AG20443 (cell line): ENCODE measurements at regions not wholly inside any gene's neighbourhood (a gene's known extent, or its start where the extent isn't known, plus 50 kb on each side); places are given as distances from the start of the nearest gene placed in this dataset.
"Not testable (repeated sequence)": the region's sequence is repeated elsewhere in the genome, so short reads cannot be mapped to it uniquely, and the experiment has no call there.

ENCODE experiments used
- DNase-seq: peaks from one replicate; pipeline ENCODE4 v3.0.0; 2012; ENCODE audit warnings: low spot score, mixed read lengths

DNA sequence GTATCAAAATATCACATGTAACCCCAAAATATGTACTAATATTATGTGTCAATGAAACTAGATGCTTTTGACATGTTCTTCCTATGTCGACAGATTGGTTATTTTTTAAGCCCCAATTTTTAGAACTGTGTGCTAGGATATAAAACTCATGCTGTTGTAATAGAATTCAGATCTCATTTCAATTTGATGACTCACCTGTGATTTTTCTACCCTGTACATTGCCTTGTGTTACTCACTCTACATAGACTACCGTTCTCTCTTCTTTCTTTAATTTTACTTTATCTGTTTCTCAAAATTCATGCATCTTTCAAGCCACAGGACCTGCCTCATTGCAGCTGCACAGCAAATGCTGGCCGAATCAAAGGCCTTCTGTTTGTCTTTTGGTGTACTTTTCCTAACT, 284.5 kb downstream of the MAT2B start:
- DNase-seq, result no peak

DNA sequence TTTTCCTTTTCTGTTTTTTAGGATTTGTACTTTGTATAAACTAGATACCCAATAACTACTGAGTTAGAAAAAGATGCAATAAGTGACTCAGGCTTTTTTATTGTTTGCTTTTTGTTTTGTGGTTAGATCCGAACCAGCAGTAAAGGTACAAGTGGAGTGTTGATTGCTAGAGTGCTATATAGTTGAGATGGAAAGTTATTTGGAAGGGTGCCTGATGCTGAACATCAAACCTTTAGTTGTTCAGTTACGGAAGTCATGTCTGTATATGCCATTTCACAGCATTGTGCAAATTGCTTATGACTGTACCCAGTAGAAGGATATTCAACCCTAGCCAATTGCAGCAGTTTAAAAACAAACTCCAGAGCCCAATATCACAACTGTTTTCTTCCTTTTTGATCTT, 285.1 kb downstream of the MAT2B start:
- no peak for DNase-seq

DNA sequence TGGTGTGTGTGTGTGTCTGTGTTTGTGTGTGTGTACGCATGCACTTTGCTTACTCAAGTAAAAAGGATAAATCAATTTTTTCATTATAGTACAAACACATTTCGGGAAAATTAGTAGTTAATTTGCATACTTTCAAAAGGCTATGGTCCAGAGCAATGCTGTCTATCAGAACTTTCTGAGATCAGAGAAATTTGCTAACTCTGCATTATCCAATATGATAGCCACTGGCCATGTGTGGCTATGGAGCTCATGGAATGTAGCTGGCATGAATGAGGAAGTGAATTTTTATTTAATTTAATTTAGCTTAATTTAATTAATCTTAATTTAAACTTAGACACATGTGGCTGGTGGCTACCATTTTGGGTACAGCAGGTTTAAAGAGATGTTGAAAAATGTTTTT, 289.6 kb downstream of the MAT2B start:
- DNase-seq, result no peak

DNA sequence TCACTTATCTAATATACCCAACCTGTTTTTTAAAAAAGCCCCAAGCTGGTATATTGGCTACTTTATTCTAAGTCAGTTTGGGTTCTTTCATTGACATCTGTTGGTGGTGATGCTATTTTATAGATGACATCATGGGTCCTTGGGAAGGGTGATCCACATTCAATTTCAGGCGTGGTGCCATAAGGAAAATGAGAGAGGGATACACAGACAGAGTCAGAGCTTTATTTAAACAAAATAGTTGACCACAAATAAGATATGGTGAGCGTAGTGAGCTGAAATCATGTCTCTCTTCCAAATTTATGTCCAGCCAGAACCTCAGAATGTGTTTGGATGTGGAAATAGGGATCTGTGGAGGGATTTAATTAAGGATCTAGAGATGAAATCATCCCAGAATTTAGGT, 302.4 kb downstream of the MAT2B start:
- DNase-seq, result no peak

DNA sequence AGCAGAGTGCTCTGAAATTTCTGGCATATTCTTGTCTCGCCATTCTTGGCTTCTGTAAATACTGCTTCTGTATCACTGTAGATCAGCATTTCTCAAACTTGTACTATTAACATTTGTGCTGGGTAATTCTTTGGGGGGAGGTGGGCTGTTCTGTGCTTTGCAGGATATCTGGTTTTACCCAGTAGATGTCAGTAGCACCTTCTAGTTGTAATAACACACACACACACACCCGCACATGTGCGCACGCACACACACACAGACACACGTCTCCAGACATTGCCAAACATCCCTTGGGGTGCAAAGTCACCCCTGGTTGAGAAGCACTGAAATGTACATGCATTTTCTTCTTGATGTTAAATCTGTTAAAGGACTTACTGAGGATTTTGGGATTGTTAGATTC, 304.1 kb downstream of the MAT2B start:
- no peak for DNase-seq

DNA sequence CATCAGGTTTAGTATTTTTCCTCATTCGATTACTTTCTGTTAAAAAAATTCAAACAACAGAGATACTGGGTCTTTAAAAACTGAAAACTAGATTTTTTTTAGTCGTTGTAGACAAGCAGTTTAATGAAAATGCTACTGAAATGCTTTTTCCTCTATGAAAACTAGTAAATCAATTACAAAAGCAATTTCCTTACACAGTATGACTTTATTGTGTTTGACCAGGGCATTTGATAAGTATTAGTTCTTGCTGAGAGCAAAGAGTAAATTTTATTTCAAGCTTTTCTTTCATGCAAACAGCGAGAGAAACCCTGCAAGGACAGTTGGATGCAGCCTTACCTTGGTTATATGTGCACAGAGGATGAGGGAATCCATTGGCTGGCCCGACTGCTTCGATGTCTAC, 308.5 kb downstream of the MAT2B start:
- DNase-seq, result no peak

DNA sequence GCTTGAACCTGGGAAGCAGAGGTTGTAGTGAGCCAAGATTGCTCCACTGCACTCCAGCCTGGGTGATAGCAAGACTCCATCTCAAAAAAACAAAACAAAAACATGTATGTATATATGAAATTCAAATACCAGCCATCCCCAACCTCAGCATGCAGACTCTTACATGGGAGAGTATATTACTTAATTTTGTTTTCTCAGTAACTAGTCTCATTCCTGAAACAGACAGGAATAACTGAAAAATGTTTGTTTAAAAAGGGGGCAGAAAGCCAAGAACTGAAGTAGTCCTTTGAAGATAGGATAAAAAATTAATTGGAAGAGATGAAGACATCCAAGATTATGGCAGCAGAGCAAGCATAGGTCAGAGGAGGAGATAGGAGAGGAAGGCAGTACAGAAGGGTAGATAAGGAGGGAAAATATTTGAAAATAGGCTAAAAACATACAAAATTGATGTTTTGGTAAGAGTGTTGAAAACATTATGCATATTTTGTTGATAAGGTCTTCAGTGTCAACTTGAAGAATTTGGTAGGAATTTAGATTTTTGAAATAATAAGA, 309.9 kb downstream of the MAT2B start:
- DNase-seq, result no peak

DNA sequence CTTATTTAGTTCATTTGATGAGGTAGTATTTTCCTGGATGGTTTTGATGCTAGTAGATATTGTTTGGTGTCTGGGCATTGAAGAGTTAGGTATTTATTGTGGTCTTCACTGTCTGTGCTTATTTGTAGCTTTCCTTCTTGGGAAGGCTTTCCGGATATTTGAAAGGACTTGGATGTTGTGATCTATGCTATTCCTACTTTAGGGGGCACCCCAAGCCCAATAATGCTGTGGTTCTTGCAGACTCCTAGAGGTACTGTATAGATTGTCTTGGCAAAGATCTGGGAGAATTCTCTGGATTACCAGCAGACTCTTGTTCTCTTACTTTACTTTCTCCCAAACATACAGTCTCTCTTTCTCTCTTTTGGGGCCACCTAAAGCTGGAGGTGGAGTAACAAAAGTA, 315.7 kb downstream of the MAT2B start:
- no peak for DNase-seq

DNA sequence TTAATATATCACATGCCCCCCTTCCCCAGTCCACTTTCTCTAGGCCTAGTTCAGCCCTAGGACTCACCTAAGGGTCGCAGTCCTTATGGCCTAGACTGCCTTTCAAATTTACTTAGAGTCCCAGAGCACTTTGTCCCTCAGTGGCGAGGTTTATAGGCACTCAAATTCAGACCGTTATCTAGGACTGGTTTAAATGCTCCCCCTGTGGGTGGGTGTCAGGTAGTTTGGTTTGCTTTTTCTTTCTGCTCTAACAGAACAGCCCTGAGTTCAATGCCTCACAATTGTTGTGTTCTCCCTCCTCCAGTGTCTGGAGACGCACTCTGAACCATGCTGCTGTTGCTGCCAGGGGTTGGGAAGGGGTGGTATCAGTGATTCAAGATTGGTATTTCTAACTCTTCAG, 317.1 kb downstream of the MAT2B start:
- DNase-seq, result no peak

DNA sequence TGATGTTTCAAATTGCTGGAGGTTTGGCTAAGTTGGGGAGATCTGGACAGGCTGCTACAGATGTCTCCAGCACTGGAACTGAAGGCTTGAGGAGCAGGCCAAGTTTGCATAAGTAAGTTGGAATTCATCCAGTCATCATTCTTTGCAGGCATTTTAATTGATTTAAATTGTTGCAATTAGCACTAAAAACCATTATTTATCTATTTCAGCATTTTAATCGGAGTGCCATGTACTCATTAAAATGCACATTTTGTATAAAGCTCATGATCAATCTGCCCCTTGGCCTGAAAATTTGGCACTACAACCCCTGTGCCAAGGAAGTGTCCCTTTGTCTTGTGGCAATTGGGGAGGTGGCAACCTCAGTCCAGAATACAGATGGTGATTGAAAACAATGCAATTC, 320.2 kb downstream of the MAT2B start:
- DNase-seq, result no peak

DNA sequence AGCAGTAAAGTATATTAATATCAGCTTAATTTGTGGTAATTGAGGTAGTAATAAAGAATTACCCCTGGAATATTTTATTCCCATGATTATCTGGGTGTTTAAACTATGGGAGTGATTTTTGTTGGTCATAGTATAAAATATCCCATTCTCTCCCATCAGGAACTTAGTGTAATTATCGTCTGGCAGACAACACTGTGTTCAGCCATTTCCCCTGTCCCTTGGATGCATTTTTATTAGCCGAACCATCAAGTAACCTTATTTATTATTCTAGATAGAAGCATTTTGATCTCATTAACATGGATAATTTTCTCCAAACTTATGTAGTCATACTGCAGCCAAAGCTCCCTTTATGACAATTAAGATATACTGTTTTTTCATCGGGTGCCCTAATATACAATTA, 320.8 kb downstream of the MAT2B start:
- DNase-seq, result no peak

DNA sequence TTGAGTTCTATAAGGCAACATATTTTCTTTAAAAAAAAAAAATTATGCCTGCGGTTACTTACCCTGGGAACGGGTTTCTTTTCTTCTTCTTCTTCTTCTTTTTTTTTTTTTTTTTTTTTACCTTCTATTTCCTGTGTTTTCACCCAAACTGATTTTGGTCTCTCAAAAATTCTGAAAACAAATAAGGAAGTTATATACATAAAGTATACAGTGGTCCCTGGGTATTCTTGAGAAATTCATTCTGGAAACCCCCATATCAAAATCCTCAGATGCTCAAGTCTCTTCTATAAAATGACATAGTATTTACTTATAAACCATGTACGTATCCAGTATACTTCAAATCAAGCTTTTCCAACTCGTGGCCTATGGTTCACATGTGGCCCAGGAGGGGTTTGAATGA, 326.7 kb downstream of the MAT2B start:
- DNase-seq, result no peak

DNA sequence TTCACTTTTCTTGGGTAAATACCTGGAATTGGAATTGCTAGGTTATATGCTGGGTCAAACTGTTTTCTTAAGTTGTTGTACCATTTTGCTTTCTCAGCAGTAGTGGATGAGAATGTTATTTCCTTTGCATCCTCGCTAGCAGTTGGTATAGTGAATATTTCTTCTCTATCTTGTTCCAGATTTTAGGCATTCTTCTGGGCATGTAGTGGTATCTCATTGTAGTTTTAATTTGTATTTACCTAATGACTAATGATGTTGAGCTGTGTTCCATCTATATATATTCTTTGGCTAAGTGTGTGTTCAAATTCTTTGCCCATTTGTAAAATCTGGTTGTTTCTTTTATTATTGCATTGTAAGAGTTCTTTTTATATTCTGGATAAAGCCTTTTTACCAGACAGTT, 333.3 kb downstream of the MAT2B start:
- no peak for DNase-seq

DNA sequence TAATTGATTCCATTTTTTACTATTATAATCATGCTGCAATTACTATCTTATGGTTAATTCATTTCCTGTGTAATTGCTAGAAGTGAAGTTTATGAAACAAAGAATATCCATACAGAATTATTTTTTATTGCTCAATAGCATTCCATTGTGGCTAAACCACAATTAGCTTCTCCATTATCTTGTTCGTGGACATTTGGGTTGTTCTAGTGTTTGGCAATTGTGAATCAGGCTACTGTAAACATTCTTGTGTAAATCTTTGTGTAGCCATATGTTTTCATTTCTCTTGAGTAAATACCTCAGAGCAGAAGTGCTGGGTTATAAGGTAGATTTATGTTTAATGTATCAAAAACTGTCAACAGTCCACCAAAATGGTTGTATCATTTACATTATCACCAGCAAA, 341.1 kb downstream of the MAT2B start:
- DNase-seq, result no peak

DNA sequence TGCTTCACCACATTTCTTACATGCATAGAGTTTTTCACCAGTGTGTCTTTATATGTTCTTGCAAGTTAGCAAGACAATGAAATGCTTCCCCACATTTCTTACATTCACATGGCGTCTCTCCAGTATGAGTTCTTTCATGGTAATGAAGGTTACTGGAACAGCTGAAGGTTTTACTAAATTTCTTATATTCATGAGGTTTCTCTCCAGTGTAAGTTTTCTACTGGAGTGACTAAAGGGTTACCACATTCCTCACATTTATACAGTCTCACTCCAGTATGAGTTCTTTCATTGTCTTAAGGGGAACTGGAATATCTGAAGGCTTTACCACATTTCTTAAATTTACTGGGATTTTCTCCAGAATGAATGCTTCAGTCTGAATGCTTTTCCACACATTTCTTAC, 350.3 kb downstream of the MAT2B start:
- DNase-seq, result no peak

DNA sequence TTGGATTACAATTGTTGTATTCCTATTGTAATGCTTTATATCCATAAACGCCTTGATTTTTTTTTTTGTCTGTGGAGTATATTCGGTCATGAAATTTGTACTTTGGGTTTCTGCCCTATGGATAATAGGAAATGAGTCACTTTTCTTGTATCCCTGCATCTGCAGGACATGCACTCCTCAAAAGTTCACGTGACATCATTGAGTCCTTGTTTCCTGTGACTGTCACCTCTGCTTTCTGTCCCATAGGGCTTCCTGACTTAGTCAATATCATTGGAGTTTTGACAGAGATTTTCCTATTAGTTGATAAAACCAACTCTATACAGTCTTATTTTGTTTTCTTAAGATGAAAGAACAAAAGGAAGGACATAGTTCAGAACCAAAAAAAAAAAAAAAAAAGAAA, 356.3 kb downstream of the MAT2B start:
- no peak for DNase-seq

DNA sequence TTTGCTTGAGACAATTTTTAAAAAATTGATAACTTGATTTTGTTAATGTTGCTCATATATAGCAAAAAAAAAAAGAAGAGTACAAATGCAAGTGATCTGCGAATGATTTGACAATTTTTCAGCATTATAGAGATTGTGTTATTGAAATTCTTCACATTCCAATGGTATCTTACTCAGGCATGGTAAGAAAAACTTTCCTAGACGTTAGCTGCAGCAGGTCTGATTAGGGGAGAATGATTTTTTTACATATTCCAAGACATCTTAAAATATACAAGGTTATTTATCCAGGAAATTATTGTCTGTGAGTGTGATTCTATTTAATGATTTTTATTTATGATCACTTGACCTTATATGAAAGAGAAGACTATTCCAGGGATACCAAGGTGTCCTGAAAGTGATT, 361.9 kb downstream of the MAT2B start:
- DNase-seq, result no peak

DNA sequence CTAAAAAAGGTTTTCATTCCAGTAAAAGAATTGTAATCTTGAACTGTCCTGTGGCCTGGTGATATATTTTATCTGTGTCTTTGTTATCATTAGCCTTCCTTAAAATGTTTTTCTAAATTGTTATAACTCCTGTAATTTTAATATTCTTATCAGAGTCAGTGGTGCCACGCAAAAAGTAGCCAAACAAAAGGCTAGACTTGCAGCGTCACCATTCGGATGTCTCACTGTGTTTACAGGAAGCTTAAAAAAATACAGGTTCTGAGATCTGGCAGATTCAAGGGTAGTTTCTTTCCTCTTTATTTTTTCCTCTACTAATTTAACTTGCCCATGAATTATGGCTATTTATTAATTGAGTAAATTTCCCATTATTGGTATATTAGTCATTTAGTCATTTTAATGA, 362.3 kb downstream of the MAT2B start:
- DNase-seq, result no peak

DNA sequence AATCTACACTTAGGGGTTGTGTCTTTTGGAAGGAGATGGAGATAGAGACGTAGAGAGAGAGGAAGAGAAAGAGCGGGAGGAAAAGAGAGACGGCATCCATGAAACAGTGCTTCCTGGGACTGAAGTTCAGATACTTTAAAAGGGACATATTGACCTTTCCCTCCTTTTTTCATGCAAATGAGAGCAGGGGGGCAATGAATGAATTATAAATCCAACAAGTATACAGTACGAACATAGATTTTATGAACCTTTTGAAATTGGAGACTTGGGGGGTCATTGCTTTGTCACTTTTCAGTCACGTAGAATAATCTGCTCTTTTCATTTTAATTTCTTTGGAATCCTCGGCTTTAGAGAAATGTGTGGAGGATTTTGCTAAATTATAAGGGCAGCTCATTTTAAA, 364.2 kb downstream of the MAT2B start:
- DNase-seq, result no peak

DNA sequence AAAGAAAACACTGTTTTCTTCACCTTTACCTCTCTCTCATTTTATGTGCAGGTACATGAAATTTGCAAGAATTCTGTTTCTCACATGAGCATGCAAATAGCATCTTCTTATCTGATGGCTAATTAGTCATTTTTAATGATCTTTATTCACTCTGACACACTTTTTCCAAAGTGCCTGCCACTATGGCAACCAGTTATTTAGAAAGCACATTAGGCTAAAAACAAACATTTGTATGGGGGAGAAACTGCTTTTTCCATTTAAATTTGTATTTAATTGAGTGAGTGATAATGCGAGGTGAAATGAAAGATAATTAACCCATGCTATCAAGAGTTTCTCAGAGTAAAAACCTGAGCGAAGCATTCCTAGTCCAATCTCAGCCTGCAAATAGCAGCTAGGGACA, 365.0 kb downstream of the MAT2B start:
- no peak for DNase-seq

DNA sequence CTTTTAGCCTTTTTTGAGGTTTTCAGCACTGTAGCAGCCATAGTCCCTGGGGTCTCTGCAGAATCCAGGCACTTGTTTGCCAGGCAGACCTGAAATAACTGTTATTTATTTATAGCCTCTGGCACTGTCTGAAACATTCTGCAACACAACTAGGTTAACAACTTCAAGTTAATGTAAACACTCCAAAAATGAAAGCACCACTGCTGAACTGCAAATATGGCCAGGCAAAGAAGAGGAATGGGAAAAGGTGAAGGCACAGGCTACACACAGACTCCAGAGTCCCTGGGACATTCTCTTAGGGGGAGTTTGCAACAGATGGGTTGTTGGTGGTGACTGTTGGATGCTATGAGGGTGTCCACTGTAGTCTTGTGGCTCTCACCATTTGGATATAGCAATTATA, 369.0 kb downstream of the MAT2B start:
- DNase-seq, result no peak

DNA sequence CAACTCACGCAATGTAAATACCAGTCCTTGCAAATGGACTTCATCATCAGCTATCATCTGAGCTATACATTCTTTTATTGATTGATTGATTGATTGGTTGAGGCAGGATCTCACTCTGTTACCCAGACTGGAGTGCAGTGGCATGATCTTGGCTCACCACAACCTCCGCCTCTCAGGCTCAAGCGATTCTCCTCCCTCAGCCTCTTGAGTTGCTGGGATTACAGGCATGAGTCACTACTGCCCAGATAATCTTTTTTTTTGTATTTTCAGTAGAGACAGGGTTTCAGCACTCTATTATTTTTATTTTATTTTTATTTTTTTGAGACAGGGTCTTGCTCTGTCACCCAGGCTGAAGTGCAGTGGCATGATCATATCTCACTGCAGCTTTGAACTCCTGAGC, 369.5 kb downstream of the MAT2B start:
- DNase-seq, result not testable (repeated sequence)

DNA sequence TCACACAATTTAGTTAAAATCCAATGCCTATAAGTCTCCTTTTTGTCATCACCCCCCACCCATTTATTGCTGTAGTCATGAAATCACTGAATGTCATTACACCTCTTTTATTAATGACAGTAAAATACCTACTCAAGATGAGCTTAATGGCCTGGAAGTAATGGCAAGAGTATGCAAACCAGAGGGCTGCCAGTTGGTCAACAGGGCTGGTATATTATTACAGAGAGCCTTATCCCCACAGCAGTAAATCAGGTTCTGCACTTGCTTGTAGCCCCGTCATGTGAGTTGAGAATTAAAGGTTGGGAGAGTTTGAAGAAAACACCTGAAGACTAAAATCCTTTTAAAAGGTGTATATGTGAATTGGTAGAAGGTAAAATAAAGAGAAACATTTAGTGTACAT, 372.4 kb downstream of the MAT2B start:
- no peak for DNase-seq

DNA sequence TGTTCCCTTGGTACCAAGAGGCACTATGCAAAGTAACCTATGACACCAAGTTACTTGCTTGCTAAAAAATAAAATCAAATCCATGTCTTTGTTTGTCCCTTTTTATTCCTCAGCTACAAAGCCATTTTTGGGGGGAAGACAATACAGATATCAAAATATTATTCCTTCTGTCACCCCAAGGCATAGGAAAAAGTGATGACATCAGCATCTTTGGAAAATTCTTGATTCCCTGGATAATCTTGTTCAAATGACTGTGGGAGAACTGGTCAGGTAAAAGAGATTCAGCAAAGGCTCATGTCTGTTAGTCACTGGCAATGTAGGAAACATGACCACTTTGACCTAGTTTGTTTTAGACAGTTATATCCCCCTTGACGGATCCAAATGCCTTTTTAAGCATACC, 373.1 kb downstream of the MAT2B start:
- DNase-seq, result no peak

DNA sequence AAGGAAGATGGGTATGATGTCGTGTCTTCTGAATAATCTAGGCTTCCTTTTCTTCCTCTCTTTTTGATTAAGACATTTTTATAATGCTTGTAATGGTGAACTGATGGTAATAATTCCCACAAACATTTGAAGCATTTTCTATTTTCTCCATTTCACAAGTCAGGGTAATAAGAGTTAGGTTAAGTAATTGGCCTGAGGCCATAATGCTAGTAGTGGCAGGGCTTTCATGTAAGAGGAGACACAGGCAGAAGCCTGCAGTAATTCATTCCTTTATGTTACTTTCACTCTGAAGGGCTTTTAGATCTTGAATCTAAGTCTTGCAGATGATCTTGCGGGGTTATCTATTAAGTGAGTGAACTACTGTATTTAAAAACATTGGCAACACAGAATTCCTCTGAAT, 374.9 kb downstream of the MAT2B start:
- DNase-seq, result no peak
